Natural killer cell (primary cell): ENCODE measurements at regions not wholly inside any gene's neighbourhood (a gene's known extent, or its start where the extent isn't known, plus 50 kb on each side); places are given as distances from the start of the nearest gene placed in this dataset.
"Not testable (repeated sequence)": the region's sequence is repeated elsewhere in the genome, so short reads cannot be mapped to it uniquely, and the experiment has no call there.

Source experiments
- ATAC-seq, 3 donors: fragments of 150-1000 bp in 2 of 3; fragments of 200-7000 bp in 1 of 3; cut with Tn5 transposase; 1 replicate in 1 of 3; 2 replicates in 2 of 3; pipeline ENCODE4 v1.10.0; 2021; ENCODE audit warnings: mild to moderate bottlenecking in 2 of 3, moderate library complexity in 2 of 3
- DNase-seq, 2 donors: peaks; one replicate each; pipeline versions ENCODE4 v3.0.0 to v3.0.0-alpha.2; 2013 to 2021; ENCODE audit warnings: mixed read lengths in 1 of 2
- H3K27ac ChIP-seq: one replicate; pipeline ENCODE4 v1.5.1; 2013; ENCODE audit warnings: mild to moderate bottlenecking, low read length
- H3K27me3 ChIP-seq: one replicate; pipeline ENCODE4 v1.6.1; 2013; ENCODE audit warnings: low read length; ENCODE audit not compliant: control insufficient read depth, insufficient read depth
- H3K36me3 ChIP-seq: one replicate; pipeline ENCODE4 v1.6.1; 2013; ENCODE audit warnings: low read length; ENCODE audit not compliant: control insufficient read depth, insufficient read depth
- H3K4me1 ChIP-seq: one replicate; pipeline ENCODE4 v1.6.1; 2013; ENCODE audit warnings: low read length; ENCODE audit not compliant: control insufficient read depth, insufficient read depth
- H3K4me3 ChIP-seq: one replicate; pipeline ENCODE4 v1.5.1; 2013; ENCODE audit warnings: low read length
- H3K9me3 ChIP-seq: one replicate; pipeline ENCODE4 v1.6.1; 2013; ENCODE audit warnings: low read length; ENCODE audit not compliant: control insufficient read depth, insufficient read depth
- H3K27ac Mint-ChIP-seq, 2 donors: one replicate each; pipeline ENCODE4 v1.8.0; 2022; ENCODE audit warnings: mild to moderate bottlenecking in 2 of 2, mixed read lengths in 2 of 2, moderate library complexity in 1 of 2
- H3K27me3 Mint-ChIP-seq, 2 donors: one replicate each; pipeline ENCODE4 v1.8.0; 2022; ENCODE audit warnings: low read depth in 2 of 2, mixed read lengths in 2 of 2
- H3K36me3 Mint-ChIP-seq: one replicate; pipeline ENCODE4 v1.8.0; 2022; ENCODE audit warnings: mixed read lengths
- H3K4me1 Mint-ChIP-seq, 2 donors: one replicate each; pipeline ENCODE4 v1.8.0; 2022; ENCODE audit warnings: mixed read lengths in 2 of 2
- H3K4me3 Mint-ChIP-seq: one replicate; pipeline ENCODE4 v1.8.0; 2022; ENCODE audit warnings: mild to moderate bottlenecking, moderate library complexity, mixed read lengths
- H3K9me3 Mint-ChIP-seq, 2 donors: one replicate each; pipeline ENCODE4 v1.8.0; 2022; ENCODE audit warnings: mixed read lengths in 2 of 2
- WGBS: methylation state at CpG from one replicate; pipeline ENCODE4 v1.1.7; 2013; ENCODE audit warnings: missing lambda C conversion rate; ENCODE audit not compliant: insufficient coverage; 5-methylcytosine and 5-hydroxymethylcytosine counted together
- intact Hi-C: fragments of 100-400 bp; cut with micrococcal nuclease; formaldehyde crosslinking; loops from one replicate; pipeline ENCODE4 v1.14.2; 2022
- TF ChIP-seq, protein P1 (sequence below): fragments of 200-600 bp; IDR thresholded peaks from one replicate; pipeline ENCODE4 v1.8.0; 2022; ENCODE audit warnings: antibody characterized with exemption

DNA sequence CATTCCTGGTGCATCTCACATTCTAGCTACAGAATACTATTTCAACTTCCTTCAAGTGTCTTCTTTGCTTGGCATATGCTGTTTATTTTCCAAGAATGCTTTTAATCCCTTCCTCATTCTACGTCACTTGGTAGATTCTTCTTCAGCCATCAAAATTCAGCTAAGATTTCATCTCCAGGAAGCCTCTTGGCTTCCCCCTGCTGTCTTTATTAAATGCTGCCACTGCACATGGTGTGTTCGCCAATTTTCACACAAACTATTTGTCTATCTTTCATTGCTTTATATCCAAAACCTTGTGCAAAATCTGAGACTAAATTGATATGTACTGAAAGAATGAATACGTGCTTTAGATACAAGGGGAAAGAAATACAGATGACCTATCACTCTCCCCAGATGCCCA, 253.0 kb downstream of the RFPL4B start:
- ATAC-seq: no peak
- 92% methylated on average over 2 of the region's 3 CpGs for WGBS

DNA sequence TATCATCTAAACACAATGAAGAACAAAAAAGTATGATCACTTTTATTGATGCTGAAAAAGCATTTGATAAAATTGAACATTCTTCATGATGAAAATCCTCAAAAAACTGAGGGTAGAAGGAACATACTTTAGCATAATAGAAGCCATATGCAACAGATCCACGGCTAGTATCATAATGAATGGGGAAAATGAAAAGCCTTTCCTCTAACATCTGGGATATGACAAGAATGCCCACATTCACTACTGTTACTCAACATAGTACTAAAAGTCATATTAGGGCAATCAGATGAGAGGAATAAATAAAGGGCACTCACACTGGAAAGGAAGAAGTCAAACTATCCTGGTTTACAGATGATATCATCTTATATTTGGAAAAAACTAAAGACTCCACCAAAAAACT, 256.6 kb downstream of the RFPL4B start:
- TF ChIP-seq, protein P1, sequence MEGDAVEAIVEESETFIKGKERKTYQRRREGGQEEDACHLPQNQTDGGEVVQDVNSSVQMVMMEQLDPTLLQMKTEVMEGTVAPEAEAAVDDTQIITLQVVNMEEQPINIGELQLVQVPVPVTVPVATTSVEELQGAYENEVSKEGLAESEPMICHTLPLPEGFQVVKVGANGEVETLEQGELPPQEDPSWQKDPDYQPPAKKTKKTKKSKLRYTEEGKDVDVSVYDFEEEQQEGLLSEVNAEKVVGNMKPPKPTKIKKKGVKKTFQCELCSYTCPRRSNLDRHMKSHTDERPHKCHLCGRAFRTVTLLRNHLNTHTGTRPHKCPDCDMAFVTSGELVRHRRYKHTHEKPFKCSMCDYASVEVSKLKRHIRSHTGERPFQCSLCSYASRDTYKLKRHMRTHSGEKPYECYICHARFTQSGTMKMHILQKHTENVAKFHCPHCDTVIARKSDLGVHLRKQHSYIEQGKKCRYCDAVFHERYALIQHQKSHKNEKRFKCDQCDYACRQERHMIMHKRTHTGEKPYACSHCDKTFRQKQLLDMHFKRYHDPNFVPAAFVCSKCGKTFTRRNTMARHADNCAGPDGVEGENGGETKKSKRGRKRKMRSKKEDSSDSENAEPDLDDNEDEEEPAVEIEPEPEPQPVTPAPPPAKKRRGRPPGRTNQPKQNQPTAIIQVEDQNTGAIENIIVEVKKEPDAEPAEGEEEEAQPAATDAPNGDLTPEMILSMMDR: no peak
- Histone ChIP-seq H3K4me3 (no peak overlapping the region), H3K4me1 (no peaks in the 10 kb centered on the region), H3K27ac (no peak overlapping the region), H3K9me3 (peaks cover 3% of the 10 kb centered on the region), H3K36me3 (no peaks in the 10 kb centered on the region), H3K27me3 (no peaks in the 10 kb centered on the region)
- Mint-ChIP-seq H3K4me1 (no peaks in the 10 kb centered on the region), H3K36me3 (peaks cover 7% of the 10 kb centered on the region), H3K9me3 (peaks cover 19 to 22% of the 10 kb centered on the region in 2 donors), H3K27ac (no peak overlapping the region), H3K27me3 (no peaks in the 10 kb centered on the region), H3K4me3 (no peak overlapping the region)
- ATAC-seq (no peak), DNase-seq (no peak)
- intact Hi-C loops: no loop called here
- no CpG with 5 or more reads among the region's 1 CpG for WGBS

More for the DNA sequence above, 253.0 kb downstream of the RFPL4B start:
- Histone ChIP-seq H3K9me3 (peaks cover 3% of the 10 kb centered on the region), H3K4me1 (no peaks in the 10 kb centered on the region), H3K27ac (no peak overlapping the region), H3K4me3 (no peak overlapping the region), H3K27me3 (no peaks in the 10 kb centered on the region), H3K36me3 (no peaks in the 10 kb centered on the region)
- intact Hi-C loops: no loop called here
- Mint-ChIP-seq H3K9me3 (peaks cover 11 to 22% of the 10 kb centered on the region in 2 donors), H3K27ac (no peak overlapping the region), H3K36me3 (no peaks in the 10 kb centered on the region), H3K4me3 (no peak overlapping the region), H3K27me3 (no peaks in the 10 kb centered on the region), H3K4me1 (no peaks in the 10 kb centered on the region)
- DNase-seq: no peak
- TF ChIP-seq, protein P1: no peak

DNA sequence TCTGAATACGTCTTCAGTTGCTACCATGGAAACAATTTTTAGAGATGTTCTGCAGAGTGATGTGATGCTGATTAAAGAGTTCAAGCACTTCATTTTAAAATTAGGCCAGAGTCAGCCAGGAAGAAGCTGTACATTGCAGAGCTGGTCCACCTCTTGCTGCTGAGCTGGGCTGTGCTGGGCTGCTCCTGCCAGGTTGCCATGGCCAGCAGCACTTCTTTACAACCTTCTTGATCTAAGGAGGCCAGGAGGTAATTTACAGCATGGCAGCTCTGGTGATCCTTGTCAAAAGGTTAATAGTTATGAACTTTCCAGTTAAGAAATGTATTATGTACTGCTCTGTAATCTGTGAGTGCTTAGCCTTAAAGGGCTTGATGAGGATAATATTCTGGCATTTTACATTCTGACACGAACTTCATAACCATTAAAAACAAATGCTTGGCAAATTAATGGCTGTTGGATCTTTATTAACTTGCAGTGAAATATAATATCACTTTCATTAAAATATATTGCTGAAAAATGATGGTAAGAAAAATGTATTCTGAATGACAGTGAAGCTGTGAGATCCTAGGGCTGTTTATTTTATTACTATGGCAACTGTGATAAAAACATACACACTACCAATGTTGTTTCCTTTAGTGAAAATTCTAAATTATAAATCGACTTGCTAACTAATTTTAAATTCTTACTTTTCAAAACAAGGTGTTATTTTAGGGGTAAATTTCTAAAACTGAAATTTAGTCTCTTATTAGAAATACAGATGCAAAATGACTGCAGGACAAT, 259.7 kb downstream of the RFPL4B start:
- Mint-ChIP-seq H3K4me3 (no peak overlapping the region), H3K27me3 (no peaks in the 10 kb centered on the region), H3K9me3 (peaks cover 13 to 19% of the 10 kb centered on the region in 2 donors), H3K27ac (no peak overlapping the region), H3K4me1 (no peaks in the 10 kb centered on the region), H3K36me3 (peaks cover 8% of the 10 kb centered on the region)
- H3K36me3 ChIP-seq: no peaks in the 10 kb centered on the region
- H3K4me1 ChIP-seq: no peaks in the 10 kb centered on the region
- H3K27me3 ChIP-seq: no peaks in the 10 kb centered on the region
- WGBS: 94% methylated on average over 1 of the region's 3 CpGs
- no peak for DNase-seq
- no peak overlapping the region for H3K27ac ChIP-seq
- TF ChIP-seq, protein P1: no peak
- no peak overlapping the region for H3K4me3 ChIP-seq
- peaks cover 6% of the 10 kb centered on the region for H3K9me3 ChIP-seq
- intact Hi-C loops: no loop called here
- ATAC-seq: no peak

DNA sequence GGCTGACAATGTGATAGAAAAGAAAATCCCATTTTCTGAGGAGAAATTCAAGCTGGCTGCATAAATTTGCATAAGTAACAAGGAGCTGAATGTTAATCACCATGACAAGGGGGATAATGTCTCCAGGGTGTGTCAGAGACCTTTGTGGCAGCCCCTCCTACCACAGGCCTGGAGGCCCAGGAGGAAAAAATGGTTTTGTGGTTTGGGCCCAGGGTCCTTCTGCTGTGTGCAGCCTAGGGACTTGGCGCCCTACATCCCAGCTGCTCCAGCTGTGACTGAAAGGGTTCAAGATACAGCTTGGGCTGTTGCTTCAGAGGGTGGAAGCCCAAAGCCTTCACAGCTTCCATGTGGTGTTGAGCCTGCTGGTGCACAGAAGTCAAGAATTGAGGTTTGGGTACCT, 261.8 kb downstream of the RFPL4B start:
- 82% methylated on average over 1 of the region's 1 CpG for WGBS

More for the DNA sequence above, 261.8 kb downstream of the RFPL4B start:
- intact Hi-C loops, H3K27me3 ChIP-seq, DNase-seq, ATAC-seq, H3K4me3 ChIP-seq, H3K9me3 ChIP-seq, H3K4me1 Mint-ChIP-seq, H3K4me3 Mint-ChIP-seq, H3K27ac Mint-ChIP-seq, H3K27me3 Mint-ChIP-seq, H3K4me1 ChIP-seq, H3K36me3 ChIP-seq, H3K27ac ChIP-seq, H3K36me3 Mint-ChIP-seq: not testable (repeated sequence)
- peaks cover 14 to 19% of the 10 kb centered on the region in 2 donors for H3K9me3 Mint-ChIP-seq
